ENCODE measurements at regions not wholly inside any gene's neighbourhood (a gene's known extent, or its start where the extent isn't known, plus 50 kb on each side); places are given as distances from the start of the nearest gene placed in this dataset.
"Not testable (repeated sequence)": the region's sequence is repeated elsewhere in the genome, so short reads cannot be mapped to it uniquely, and the experiment has no call there.

- DNase-seq: no peak
These were observed 964.8 kb upstream of the SLIT2 start for GRCh38 chr4:19286924-19287323.

DNA sequence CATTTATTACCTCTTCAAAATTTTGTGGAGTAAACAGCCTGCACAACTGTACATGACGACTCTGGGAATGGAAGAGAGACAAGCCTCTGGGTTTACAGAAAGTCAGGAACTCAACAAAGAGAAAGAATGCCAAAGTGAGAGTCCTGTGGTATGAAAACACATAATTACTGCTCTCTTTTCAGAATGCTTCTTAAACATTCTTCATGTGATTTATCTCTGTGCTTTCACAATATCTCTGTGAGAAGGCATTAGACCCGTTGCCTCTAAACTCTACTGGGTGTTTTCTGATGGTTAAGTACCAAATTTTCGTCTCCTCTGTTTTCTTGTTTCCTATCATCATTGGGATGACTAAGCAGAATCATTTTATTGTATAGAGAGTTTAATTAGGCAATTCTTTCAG lies 966.6 kb upstream of the SLIT2 start:
- no peak for DNase-seq

- DNase-seq: no peak
These were observed 973.0 kb upstream of the SLIT2 start for GRCh38 chr4:19278665-19279064.

- DNase-seq: no peak
These were observed 985.1 kb upstream of the SLIT2 start for GRCh38 chr4:19266566-19266965.

- DNase-seq: no peak
These were observed 989.2 kb upstream of the SLIT2 start for GRCh38 chr4:19262467-19262866.

- DNase-seq: no peak
These were observed 991.4 kb upstream of the SLIT2 start for GRCh38 chr4:19260346-19260745.

- DNase-seq: no peak
These were observed 991.8 kb upstream of the SLIT2 start for GRCh38 chr4:19259920-19260319.

DNA sequence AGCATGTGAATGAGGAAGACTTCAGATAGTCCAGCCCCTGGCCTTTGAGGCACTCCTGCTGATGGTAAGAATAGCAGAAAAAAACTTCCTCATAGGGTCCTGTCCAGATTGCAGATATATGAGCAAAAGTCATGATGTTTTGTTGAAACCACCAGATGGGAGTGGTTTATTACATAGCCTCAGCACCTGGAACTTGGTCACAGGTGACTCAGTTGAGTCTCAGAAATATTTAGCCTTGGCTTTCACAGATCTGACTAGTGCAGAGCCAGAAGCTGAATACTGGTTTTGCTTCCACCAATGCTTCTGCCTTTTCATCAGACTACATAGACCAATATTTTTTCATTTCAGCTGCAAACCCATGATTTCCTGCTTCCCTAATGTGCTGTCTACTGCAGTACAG lies 994.9 kb upstream of the SLIT2 start:
- DNase-seq: no peak

DNA sequence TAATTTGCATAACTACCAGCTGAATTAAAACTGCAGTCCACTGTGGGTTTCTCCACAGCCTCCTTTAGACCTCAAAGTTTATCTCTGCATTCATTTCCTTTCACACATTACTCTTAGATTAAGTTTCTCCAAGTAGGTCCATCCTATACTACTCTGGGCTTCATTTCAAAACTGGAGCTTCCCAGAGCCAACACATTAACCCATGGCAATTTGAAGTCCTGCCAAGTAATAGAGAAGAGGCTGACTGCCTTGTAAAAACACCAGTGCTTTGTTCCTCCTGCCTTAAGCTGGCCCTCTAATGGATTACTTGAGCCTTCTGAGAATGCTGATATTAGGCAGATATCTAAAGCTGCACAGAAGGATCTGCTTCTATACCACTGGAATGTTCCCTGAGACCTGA lies 997.2 kb upstream of the SLIT2 start:
- DNase-seq: no peak

DNA sequence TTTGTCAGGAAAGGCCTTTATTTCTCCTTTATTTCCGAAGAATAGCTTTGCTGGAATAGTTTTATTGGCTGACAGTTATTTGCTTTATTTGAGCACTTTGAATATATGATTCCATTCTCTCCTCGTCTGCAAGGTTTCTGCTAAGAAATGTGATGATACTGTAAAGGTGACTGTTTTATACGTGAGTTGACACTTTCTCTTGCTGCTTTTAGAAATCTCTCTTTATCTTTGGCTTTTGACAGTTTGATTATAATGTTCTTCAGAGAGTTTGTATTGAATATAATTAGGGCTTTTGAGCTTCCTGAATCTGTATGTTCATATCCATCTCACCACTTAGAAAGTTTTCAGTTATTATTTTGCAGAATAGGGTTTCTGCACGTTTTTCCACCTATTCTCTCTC lies 1003.7 kb upstream of the SLIT2 start:
- DNase-seq: no peak

GRCh38 chr4:19241895-19242294 lies 1009.8 kb upstream of the SLIT2 start:
- no peak for DNase-seq

DNA sequence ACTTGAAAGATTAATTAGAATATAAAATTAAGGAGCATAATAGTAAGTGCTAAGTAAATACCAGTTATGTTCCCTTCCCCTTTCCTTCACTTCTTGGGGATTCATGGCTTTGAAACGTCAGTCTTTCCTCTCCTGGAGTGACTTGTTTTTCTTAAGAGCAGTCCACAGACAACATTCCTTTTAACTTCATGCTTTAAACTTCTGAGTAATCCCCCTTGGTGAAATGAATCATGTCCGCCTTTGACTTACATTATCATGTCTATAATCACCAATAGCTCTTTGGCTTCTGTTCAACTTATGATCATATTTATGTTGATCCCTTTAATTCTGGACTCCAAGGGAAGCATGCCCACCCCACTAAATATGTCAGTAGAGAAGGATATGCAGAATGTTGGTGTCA lies 1012.1 kb upstream of the SLIT2 start:
- DNase-seq: no peak

DNA sequence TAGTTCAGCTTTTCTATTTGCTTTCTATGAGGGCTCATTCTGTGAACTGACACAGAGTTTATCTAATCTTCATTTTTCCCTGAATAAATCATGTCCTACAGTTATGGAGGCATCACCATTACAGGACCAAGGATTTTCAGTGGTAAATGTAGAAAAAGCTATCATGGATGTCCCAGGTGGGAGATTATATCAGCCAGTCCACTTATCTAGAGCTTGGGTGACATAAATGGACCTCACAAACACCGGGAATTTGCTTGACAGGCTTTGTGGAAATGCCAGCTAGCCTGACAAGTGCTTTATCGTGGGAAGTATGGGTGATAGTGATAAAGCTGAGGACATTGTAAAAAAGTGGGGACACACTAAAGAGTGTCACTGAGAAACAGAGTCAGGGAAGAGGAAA lies 1015.2 kb upstream of the SLIT2 start:
- DNase-seq: no peak

- DNase-seq: no peak
These were observed 1020.7 kb upstream of the SLIT2 start for GRCh38 chr4:19230906-19231545.

DNA sequence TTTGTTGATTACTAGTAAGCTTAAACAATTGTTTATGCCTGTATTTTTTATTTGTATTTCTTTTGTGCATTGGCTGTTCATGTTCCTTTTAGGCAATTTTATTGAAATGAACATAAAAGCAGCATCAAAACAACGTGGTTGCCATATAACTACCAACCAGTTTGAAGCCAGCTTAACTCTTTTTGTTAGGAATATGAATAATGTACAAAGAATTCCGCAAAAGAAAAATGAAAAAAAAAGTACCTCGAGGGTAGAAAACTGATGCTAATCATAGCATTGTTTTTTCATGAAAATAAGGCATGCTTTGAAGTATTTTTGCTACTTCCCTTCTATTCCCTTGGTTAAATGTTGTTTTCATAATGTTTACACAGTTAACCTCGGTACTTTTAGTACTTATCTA lies 1024.0 kb upstream of the SLIT2 start:
- DNase-seq: no peak

GRCh38 chr4:19224820-19225219 lies 1026.9 kb upstream of the SLIT2 start:
- peak; percentile 55 for DNase-seq

DNA sequence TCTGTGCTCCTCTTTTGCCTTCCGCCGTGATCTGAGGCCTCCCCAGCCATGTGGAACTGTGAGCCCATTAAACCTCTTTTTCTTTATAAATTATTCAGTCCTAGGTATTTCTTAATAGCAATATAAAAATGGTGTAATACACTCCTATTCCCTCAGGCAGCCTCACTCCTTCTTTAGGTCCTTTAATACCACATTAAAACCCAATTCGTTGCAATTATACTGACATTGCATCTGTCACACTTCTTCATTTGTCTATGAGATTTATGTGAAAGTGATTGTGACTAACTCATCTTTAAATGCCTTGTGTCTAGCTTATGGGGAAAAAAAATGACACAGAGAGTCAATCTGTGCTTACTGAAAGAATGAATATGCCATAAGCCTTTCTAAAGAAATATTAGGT lies 1035.2 kb upstream of the SLIT2 start:
- no peak for DNase-seq

- no peak for DNase-seq
These were observed 1037.0 kb upstream of the SLIT2 start for GRCh38 chr4:19214591-19215186.

DNA sequence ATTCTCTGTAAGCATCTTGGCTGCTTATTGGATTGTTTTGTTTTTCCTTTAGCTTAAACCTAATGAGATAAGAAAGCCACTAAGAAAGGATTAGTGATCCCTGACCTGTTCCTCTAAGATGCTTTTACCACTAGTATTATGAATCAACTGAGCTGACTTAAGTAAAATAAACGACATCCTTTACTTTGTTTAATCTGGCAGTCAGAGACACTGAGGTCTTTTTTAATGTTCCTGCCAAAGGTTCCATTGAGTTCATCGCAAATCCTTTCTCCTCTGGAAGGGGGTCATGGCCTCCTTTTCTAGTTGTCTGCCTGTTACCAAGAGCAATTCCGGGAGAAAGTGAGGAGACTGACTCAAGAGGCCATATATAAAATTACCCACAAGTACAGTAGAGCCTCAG lies 1038.3 kb upstream of the SLIT2 start:
- no peak for DNase-seq

DNA sequence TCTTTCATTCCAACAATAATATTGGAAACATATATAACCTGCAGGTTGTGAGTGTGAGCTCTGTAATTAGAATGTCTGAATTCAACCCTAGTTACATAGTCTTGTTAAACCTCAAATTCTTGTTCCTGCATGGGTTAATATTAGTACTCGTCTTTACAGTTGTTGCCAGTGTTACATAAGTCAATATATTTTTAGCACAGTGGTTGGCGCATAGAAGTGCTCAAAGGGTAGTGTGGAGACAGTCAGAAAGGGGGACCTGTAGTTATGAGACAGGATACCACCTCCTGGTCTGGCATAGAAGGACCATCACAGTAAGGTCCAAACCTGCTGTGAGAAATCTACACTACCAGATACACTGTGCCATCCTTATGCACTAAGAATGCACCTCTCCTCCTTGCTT lies 1045.9 kb upstream of the SLIT2 start:
- DNase-seq: no peak

GRCh38 chr4:19197838-19198237 lies 1053.9 kb upstream of the SLIT2 start:
- DNase-seq: not testable (repeated sequence)

GRCh38 chr4:19195696-19196095 lies 1056.0 kb upstream of the SLIT2 start:
- DNase-seq: no peak

DNA sequence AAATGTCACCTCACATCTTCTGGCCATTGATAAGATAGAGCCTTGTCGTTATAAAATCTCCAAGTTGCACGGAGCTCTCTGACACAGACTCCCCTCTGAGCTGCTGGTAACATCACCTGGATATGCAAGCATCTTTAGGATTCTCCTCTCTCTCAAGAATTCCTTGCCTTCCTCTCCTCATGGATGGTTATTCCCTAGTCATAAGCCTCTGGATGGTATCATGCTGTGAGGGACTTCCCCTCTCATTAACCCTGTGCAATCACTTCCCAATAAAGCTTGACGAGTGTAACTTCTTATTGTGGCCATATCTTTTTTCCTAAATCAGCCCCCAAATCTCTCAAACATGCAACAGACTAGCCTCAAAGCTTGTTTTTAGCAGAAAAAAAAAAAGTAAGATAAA lies 1057.0 kb upstream of the SLIT2 start:
- DNase-seq: no peak

GRCh38 chr4:19193274-19193981 lies 1058.3 kb upstream of the SLIT2 start:
- DNase-seq: no peak
